BLaER1 treated with 17β-estradiol and CSF1 and Interleukin-3, amounts not matched to agents 10 nM and 100 nM (cell line): ENCODE measurements at regions not wholly inside any gene's neighbourhood (a gene's known extent, or its start where the extent isn't known, plus 50 kb on each side); places are given as distances from the start of the nearest gene placed in this dataset.

Experiments
- H3K27ac ChIP-seq, 11 experiments: shearing (Covaris generic); formaldehyde crosslinking; 2 replicates each; pipeline ENCODE4 v1.8.1; 2022
- H3K27me3 ChIP-seq, 11 experiments: shearing (Covaris generic); formaldehyde crosslinking; 2 replicates each; pipeline ENCODE4 v1.8.1; 2022
- H3K36me3 ChIP-seq, 11 experiments: shearing (Covaris generic); formaldehyde crosslinking; 2 replicates each; pipeline ENCODE4 v1.8.1; 2022
- H3K4me1 ChIP-seq, 10 experiments: shearing (Covaris generic); formaldehyde crosslinking; 2 replicates each; pipeline ENCODE4 v1.8.1; 2022
- H3K4me2 ChIP-seq, 11 experiments: shearing (Covaris generic); formaldehyde crosslinking; 2 replicates each; pipeline ENCODE4 v1.8.1; 2022
- H3K4me3 ChIP-seq, 10 experiments: shearing (Covaris generic); formaldehyde crosslinking; 2 replicates each; pipeline ENCODE4 v1.8.1; 2022
- H3K9ac ChIP-seq, 11 experiments: shearing (Covaris generic); formaldehyde crosslinking; 2 replicates each; pipeline ENCODE4 v1.8.1; 2022
- H3K9me3 ChIP-seq, 11 experiments: shearing (Covaris generic); formaldehyde crosslinking; replicated peaks in 1 of 11; 2 replicates each; pipeline ENCODE4 v1.8.1; 2022
- H4K20me1 ChIP-seq, 11 experiments: shearing (Covaris generic); formaldehyde crosslinking; 2 replicates each; pipeline ENCODE4 v1.8.1; 2022
- Cebpa-rat ChIP-seq, 11 experiments: shearing (Covaris generic); IDR thresholded peaks; 2 replicates each; pipeline ENCODE4 v1.8.1; 2022

DNA sequence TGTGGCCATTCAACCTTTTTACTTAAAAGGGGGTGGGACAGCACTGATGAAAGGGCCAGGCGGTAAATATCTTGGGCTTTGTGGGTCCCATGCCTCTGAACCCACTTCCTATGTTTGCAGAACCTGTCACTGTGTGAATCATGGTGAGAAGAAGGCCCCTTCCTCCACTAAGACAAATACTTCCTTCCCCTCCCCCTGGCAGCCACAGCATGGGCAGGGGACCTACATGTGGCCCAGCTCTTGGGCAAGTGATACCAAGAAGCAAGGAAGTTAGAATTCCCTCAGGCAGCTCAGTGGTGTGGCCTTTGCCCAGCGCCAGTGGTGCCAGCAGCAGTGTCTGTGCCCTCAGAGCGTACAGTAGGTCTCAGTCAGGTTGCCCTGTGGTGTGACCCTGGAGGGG lies 168.6 kb downstream of the TRIM33 start:
- 0 out of 22 replicates have a peak, but pooled peaks of 1 of the 11 experiments have one; percentile 13 for TF ChIP-seq Cebpa-rat (IDR thresholded peaks at IDR 0.05)

GRCh38 chr1:114341856-114342255 lies 169.1 kb downstream of the TRIM33 start:
- Histone ChIP-seq H3K9me3 (no peaks in the 10 kb centered on the region), H3K9ac (peak overlapping the region in 1 of 11 experiments; percentile 27; a peak in 2 of 22 replicates), H3K36me3 (no peaks in the 10 kb centered on the region), H3K4me3 (no peak overlapping the region; a peak in 1 of 20 replicates), H3K4me1 (peaks cover 34 to 60% (median 39%) of the 10 kb centered on the region in 10 experiments), H3K4me2 (peak overlapping the region; percentile 60 to 86 (median 72); a peak in 21 of 22 replicates), H4K20me1 (no peaks in the 10 kb centered on the region), H3K27ac (peak overlapping the region in 9 of 11 experiments; percentile 32 to 77 (median 59); a peak in 18 of 22 replicates), H3K27me3 (no peaks in the 10 kb centered on the region)
- TF ChIP-seq Cebpa-rat (IDR thresholded peaks at IDR 0.05), result no peak

More for the DNA sequence above, 168.6 kb downstream of the TRIM33 start:
- H3K4me3 ChIP-seq, result no peak overlapping the region
- no peaks in the 10 kb centered on the region for H3K9me3 ChIP-seq
- H3K4me2 ChIP-seq, result peak overlapping the region; percentile 60 to 86 (median 72)
- peak overlapping the region in 10 of 11 experiments; percentile 30 to 77 (median 52); a peak in 19 of 22 replicates for H3K27ac ChIP-seq
- peak overlapping the region in 3 of 11 experiments; percentile 14 to 27 (median 15); a peak in 4 of 22 replicates for H3K9ac ChIP-seq
- H4K20me1 ChIP-seq, result no peaks in the 10 kb centered on the region
- H3K4me1 ChIP-seq, result peaks cover 34 to 61% (median 40%) of the 10 kb centered on the region in 10 experiments
- H3K36me3 ChIP-seq, result no peaks in the 10 kb centered on the region
- no peaks in the 10 kb centered on the region for H3K27me3 ChIP-seq

DNA sequence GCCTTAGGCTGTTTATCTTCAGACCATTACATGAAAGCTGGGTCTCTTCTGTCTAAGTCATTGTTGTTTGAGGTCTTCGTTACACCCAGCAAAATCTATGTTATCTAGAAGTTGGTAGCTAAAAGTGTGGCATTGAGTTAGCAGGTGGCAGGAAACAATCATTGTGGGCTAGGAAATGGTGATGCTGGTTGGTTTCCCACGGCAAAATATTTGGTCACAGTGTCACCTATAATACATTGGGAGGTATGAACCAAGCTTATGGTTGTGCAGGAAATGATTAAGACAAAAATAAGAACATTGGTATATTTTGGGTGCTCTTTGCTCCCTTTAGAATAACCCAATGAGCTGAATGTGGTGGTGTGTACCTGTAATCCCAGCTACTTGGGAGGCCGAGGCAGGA lies 169.7 kb downstream of the TRIM33 start:
- H3K9ac ChIP-seq, result peak overlapping the region in 1 of 11 experiments; percentile 27; a peak in 2 of 22 replicates

DNA sequence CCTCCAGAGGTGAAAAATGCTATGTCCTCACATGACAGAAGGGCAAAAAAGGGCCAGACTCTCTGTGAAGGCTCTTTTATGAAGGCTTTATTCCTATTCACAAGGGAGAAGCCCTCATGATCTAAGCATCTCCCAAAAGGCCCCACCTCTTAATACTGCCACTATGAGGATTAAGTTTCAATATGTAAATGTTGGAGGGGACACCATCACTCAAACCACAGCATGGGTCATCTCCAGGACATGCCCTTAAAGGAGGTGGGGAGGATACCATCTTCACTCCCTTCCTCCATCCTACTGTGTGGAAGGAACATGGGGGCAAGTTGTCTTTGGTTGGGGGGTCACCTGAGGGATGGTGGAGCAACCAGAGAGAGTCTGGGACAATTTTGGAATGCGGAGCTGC lies 170.1 kb downstream of the TRIM33 start:
- Histone ChIP-seq H3K27ac (peak overlapping the region in 1 of 11 experiments; percentile 77; a peak in 2 of 22 replicates), H3K36me3 (no peaks in the 10 kb centered on the region), H3K9me3 (no peaks in the 10 kb centered on the region), H3K4me2 (peak overlapping the region in 9 of 11 experiments; percentile 60 to 86 (median 72); a peak in 18 of 22 replicates), H3K9ac (peak overlapping the region in 1 of 11 experiments; percentile 27; a peak in 1 of 22 replicates), H3K4me1 (peaks cover 30 to 59% (median 33%) of the 10 kb centered on the region in 10 experiments), H3K4me3 (no peak overlapping the region), H4K20me1 (no peaks in the 10 kb centered on the region), H3K27me3 (no peaks in the 10 kb centered on the region)
- no peak for TF ChIP-seq Cebpa-rat (IDR thresholded peaks at IDR 0.05)

More for the DNA sequence above, 169.7 kb downstream of the TRIM33 start:
- Histone ChIP-seq H3K27ac (peak overlapping the region in 6 of 11 experiments; percentile 34 to 77 (median 52); a peak in 11 of 22 replicates), H3K4me1 (peaks cover 34 to 62% (median 36%) of the 10 kb centered on the region in 10 experiments), H3K36me3 (no peaks in the 10 kb centered on the region), H3K4me3 (no peak overlapping the region), H3K9me3 (no peaks in the 10 kb centered on the region), H3K4me2 (peak overlapping the region; percentile 60 to 86 (median 72); a peak in 19 of 22 replicates), H3K27me3 (no peaks in the 10 kb centered on the region), H4K20me1 (no peaks in the 10 kb centered on the region)
- no peak for TF ChIP-seq Cebpa-rat (IDR thresholded peaks at IDR 0.05)

DNA sequence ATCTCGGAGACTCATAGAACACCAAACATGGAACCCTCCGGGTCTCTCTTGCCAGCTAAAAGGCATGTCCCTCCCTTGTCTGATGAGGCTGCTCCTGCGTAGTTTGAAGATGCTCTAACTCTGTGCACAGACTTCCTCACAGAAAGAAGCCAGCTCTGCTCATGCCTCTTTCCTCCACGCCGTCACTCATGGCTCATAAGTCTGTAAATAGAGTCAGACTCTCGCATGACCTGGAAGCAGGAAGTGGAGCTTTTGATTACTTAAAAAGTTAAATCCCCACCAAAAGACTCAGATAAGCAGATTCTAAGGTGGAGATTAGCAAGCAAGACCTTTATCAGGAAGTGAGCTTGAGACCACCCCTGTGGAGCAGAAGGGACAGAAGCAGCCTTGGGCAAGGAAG lies 171.6 kb downstream of the TRIM33 start:
- Histone ChIP-seq H3K27me3 (no peaks in the 10 kb centered on the region), H4K20me1 (no peaks in the 10 kb centered on the region), H3K27ac (peak overlapping the region in 2 of 11 experiments; percentile 28 to 36; a peak in 2 of 22 replicates), H3K4me1 (peaks cover 26 to 54% (median 29%) of the 10 kb centered on the region in 10 experiments), H3K4me2 (peak overlapping the region in 4 of 11 experiments; percentile 9 to 58 (median 42); a peak in 7 of 22 replicates), H3K9ac (no peak overlapping the region), H3K36me3 (no peaks in the 10 kb centered on the region), H3K4me3 (no peak overlapping the region), H3K9me3 (no peaks in the 10 kb centered on the region)
- no peak for TF ChIP-seq Cebpa-rat (IDR thresholded peaks at IDR 0.05)

- Histone ChIP-seq H4K20me1 (no peaks in the 10 kb centered on the region), H3K9me3 (no peaks in the 10 kb centered on the region), H3K27ac (no peak overlapping the region), H3K36me3 (no peaks in the 10 kb centered on the region), H3K9ac (no peak overlapping the region), H3K4me3 (no peak overlapping the region), H3K27me3 (no peaks in the 10 kb centered on the region), H3K4me2 (peak overlapping the region in 1 of 11 experiments; percentile 49; a peak in 1 of 22 replicates), H3K4me1 (peaks cover 26 to 50% (median 29%) of the 10 kb centered on the region in 10 experiments)
- TF ChIP-seq Cebpa-rat (IDR thresholded peaks at IDR 0.05), result no peak
Observed at GRCh38 chr1:114338191-114338890, 172.7 kb downstream of the TRIM33 start.

DNA sequence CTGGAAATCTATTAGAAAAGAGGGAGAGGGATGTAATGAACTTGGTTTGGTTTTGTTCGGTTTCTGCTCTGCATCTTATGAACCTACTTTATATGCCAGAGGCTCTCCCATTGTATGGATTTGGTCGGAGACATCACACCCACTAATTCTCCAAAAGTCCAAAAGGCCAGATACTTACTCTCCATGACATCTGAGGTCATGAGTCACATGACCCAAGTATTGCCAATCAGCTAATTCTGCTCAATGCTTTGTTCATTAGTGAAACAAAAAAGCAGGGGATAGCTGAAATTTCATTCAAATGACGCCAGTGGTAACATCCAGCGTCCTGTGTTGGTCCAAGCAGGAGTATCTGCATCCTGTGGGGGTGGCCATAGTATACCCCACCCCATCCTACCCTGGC lies 173.6 kb downstream of the TRIM33 start:
- no peak for TF ChIP-seq Cebpa-rat (IDR thresholded peaks at IDR 0.05)
- H3K27ac ChIP-seq, result no peak overlapping the region
- H3K9ac ChIP-seq, result no peak overlapping the region
- no peak overlapping the region for H3K4me3 ChIP-seq
- no peaks in the 10 kb centered on the region for H4K20me1 ChIP-seq
- H3K4me1 ChIP-seq, result peaks cover 17 to 41% (median 20%) of the 10 kb centered on the region in 10 experiments
- no peaks in the 10 kb centered on the region for H3K27me3 ChIP-seq
- no peaks in the 10 kb centered on the region for H3K9me3 ChIP-seq
- no peaks in the 10 kb centered on the region for H3K36me3 ChIP-seq
- peak overlapping the region in 2 of 11 experiments; percentile 3 to 37; a peak in 1 of 22 replicates for H3K4me2 ChIP-seq

- Histone ChIP-seq H3K9me3 (no peaks in the 10 kb centered on the region), H3K9ac (no peak overlapping the region), H3K36me3 (no peaks in the 10 kb centered on the region), H4K20me1 (no peaks in the 10 kb centered on the region), H3K4me3 (no peak overlapping the region), H3K4me1 (peaks cover 6 to 33% (median 10%) of the 10 kb centered on the region in 10 experiments), H3K4me2 (peak overlapping the region in 2 of 11 experiments; percentile 3 to 46; a peak in 2 of 22 replicates), H3K27ac (no peak overlapping the region), H3K27me3 (no peaks in the 10 kb centered on the region)
- no peak for TF ChIP-seq Cebpa-rat (IDR thresholded peaks at IDR 0.05)
Observed at GRCh38 chr1:114336360-114336759, 174.6 kb downstream of the TRIM33 start.

- Histone ChIP-seq H3K4me1 (peaks cover 0 to 37% (median 6%) of the 10 kb centered on the region in 10 experiments; a peak in 19 of 20 replicates), H3K4me2 (no peak overlapping the region), H3K9me3 (no peaks in the 10 kb centered on the region), H3K36me3 (no peaks in the 10 kb centered on the region), H3K4me3 (no peak overlapping the region), H4K20me1 (no peaks in the 10 kb centered on the region), H3K27ac (no peak overlapping the region), H3K27me3 (no peaks in the 10 kb centered on the region), H3K9ac (no peak overlapping the region)
- TF ChIP-seq Cebpa-rat (IDR thresholded peaks at IDR 0.05), result no peak
Observed at GRCh38 chr1:114335273-114335672, 175.7 kb downstream of the TRIM33 start.
